H1 (cell line): ENCODE measurements at regions not wholly inside any gene's neighbourhood (a gene's known extent, or its start where the extent isn't known, plus 50 kb on each side); places are given as distances from the start of the nearest gene placed in this dataset.
A peak's percentile ranks its signal among the peaks of the same experiment; 100 is the strongest.

ENCODE experiments used
- CTCF ChIA-PET: fragments of 300-600 bp; sonication (Branson Sonifier 250); formaldehyde crosslinking; loops from one replicate; lab custom pipeline; 2021; ENCODE audit not compliant: partially characterized antibody; lab: Charles Lee
- POLR2A ChIA-PET: fragments of 300-600 bp; sonication (Branson Sonifier 250); formaldehyde crosslinking; loops from one replicate; lab custom pipeline; 2021; ENCODE audit warnings: inconsistent platforms; ENCODE audit not compliant: partially characterized antibody; lab: Charles Lee
- DNase-seq, 2 experiments: peaks; one replicate each; pipeline versions ENCODE4 v3.0.0 to v3.0.0-alpha.2; 2010 to 2022; ENCODE audit warnings: low spot score in 2 of 2, low read depth in 1 of 2, mixed read lengths in 1 of 2
- FAIRE-seq: peaks from 2 replicates; lab custom pipeline; 2011; peaks lifted over from hg19 to GRCh38; lab: Jason Lieb, UNC
- H2AFZ ChIP-seq: 2 replicates; pipeline ENCODE4 v1.8.1; 2012; ENCODE audit warnings: low read length, inconsistent platforms
- H2AK5ac ChIP-seq: 2 replicates; pipeline ENCODE4 v1.6.1; 2013; ENCODE audit warnings: low read depth, low read length
- H2BK120ac ChIP-seq: replicated peaks from 2 replicates; pipeline ENCODE3; 2013; ENCODE audit warnings: low read depth, low read length, inconsistent platforms
- H2BK12ac ChIP-seq: 2 replicates; pipeline ENCODE4 v1.6.1; 2013; ENCODE audit warnings: low read depth, low read length
- H2BK15ac ChIP-seq: 2 replicates; pipeline ENCODE4 v1.6.1; 2013; ENCODE audit warnings: low read length
- H2BK20ac ChIP-seq: 2 replicates; pipeline ENCODE4 v1.6.1; 2013; ENCODE audit warnings: low read length
- H2BK5ac ChIP-seq: 2 replicates; pipeline ENCODE4 v1.6.1; 2013; ENCODE audit warnings: low read depth, low read length
- H3K14ac ChIP-seq: 2 replicates; pipeline ENCODE4 v1.6.1; 2013; ENCODE audit warnings: inconsistent platforms; ENCODE audit not compliant: insufficient read length
- H3K18ac ChIP-seq: 2 replicates; pipeline ENCODE4 v1.6.1; 2013; ENCODE audit warnings: low read length; ENCODE audit errors: extremely low read depth
- H3K23ac ChIP-seq: 2 replicates; pipeline ENCODE4 v1.6.1; 2013; ENCODE audit warnings: inconsistent platforms; ENCODE audit not compliant: insufficient read length
- H3K23me2 ChIP-seq: 2 replicates; pipeline ENCODE4 v1.6.1; 2013; ENCODE audit warnings: low read depth, low read length
- H3K27ac ChIP-seq: 2 replicates; pipeline ENCODE4 v1.6.1; 2011; ENCODE audit warnings: low read depth, low read length, inconsistent platforms
- H3K27me3 ChIP-seq, 4 experiments: replicated peaks in 1 of 4; 1 replicate in 1 of 4; 2 replicates in 3 of 4; pipeline versions ENCODE4 v1.6.1 to v1.8.1; 2011 to 2013; ENCODE audit warnings: low read length in 3 of 4, mild to moderate bottlenecking in 3 of 4, inconsistent platforms in 2 of 4, mixed read lengths in 2 of 4, moderate library complexity in 1 of 4; ENCODE audit not compliant: control insufficient read depth in 3 of 4, insufficient read depth in 3 of 4; ENCODE audit errors: extremely low read depth in 1 of 4
- H3K36me3 ChIP-seq, 4 experiments: 2 replicates each; pipeline versions ENCODE4 v1.6.1 to v1.8.1; 2011 to 2013; ENCODE audit warnings: mild to moderate bottlenecking in 4 of 4, low read length in 3 of 4, moderate library complexity in 2 of 4, control low read depth in 1 of 4, inconsistent platforms in 1 of 4; ENCODE audit not compliant: insufficient read depth in 4 of 4, control insufficient read depth in 2 of 4
- H3K4ac ChIP-seq: replicated peaks from 2 replicates; pipeline ENCODE3; 2013; ENCODE audit warnings: low read length, low read depth, mixed read lengths, inconsistent platforms; ENCODE audit not compliant: insufficient read length
- H3K4me1 ChIP-seq, 4 experiments: replicated peaks in 1 of 4; 1 replicate in 1 of 4; 2 replicates in 3 of 4; pipeline versions ENCODE4 v1.6.1 to v1.8.1; 2011 to 2013; ENCODE audit warnings: low read length in 3 of 4, inconsistent platforms in 2 of 4, mixed read lengths in 1 of 4; ENCODE audit not compliant: insufficient read depth in 4 of 4, control insufficient read depth in 3 of 4
- H3K4me2 ChIP-seq, 2 experiments: 2 replicates each; pipeline versions ENCODE4 v1.6.1 to v1.8.1; 2011 to 2013; ENCODE audit warnings: low read depth in 2 of 2, low read length in 2 of 2, control low read depth in 1 of 2, inconsistent platforms in 1 of 2, mild to moderate bottlenecking in 1 of 2; ENCODE audit not compliant: insufficient read depth in 1 of 2
- H3K4me3 ChIP-seq, 4 experiments: fragments of 200-600, 300-600 bp in 1 of 4; sonication (generic), shearing (Covaris generic), sonication (Bioruptor Twin) in 1 of 4; 2 replicates each; pipeline versions ENCODE4 v1.5.1 to v1.8.1; 2011 to 2016; ENCODE audit warnings: low read length in 4 of 4, low read depth in 3 of 4, control low read depth in 2 of 4, inconsistent platforms in 2 of 4, mild to moderate bottlenecking in 2 of 4, mixed read lengths in 1 of 4, moderate library complexity in 1 of 4; ENCODE audit not compliant: insufficient read depth in 2 of 4; ENCODE audit errors: extremely low read depth in 1 of 4
- H3K56ac ChIP-seq: replicated peaks from 2 replicates; pipeline ENCODE3; 2013; ENCODE audit warnings: low read depth, mild to moderate bottlenecking, mixed read lengths, low read length, inconsistent platforms; ENCODE audit not compliant: insufficient read length
- H3K79me1 ChIP-seq: 2 replicates; pipeline ENCODE4 v1.6.1; 2013; ENCODE audit warnings: low read depth, low read length, control low read depth
- H3K79me2 ChIP-seq, 2 experiments: 2 replicates each; pipeline versions ENCODE4 v1.6.1 to v1.8.1; 2012 to 2013; ENCODE audit warnings: low read length in 2 of 2, mild to moderate bottlenecking in 2 of 2, inconsistent platforms in 1 of 2; ENCODE audit not compliant: insufficient read depth in 2 of 2, control insufficient read depth in 1 of 2
- H3K9ac ChIP-seq, 4 experiments: replicated peaks in 1 of 4; 1 replicate in 1 of 4; 2 replicates in 3 of 4; pipeline versions ENCODE4 v1.6.1 to v1.8.1; 2011 to 2013; ENCODE audit warnings: low read depth in 3 of 4, low read length in 3 of 4, control low read depth in 2 of 4, mild to moderate bottlenecking in 2 of 4, moderate library complexity in 2 of 4, inconsistent platforms in 1 of 4; ENCODE audit errors: extremely low read depth in 1 of 4
- H3K9me3 ChIP-seq, 2 experiments: 2 replicates each; pipeline versions ENCODE4 v1.6.1 to v1.8.1; 2012 to 2013; ENCODE audit warnings: mild to moderate bottlenecking in 2 of 2, moderate library complexity in 2 of 2, control low read depth in 1 of 2, inconsistent platforms in 1 of 2, low read depth in 1 of 2, low read length in 1 of 2, mixed read lengths in 1 of 2; ENCODE audit not compliant: insufficient read depth in 2 of 2
- H4K20me1 ChIP-seq, 2 experiments: replicated peaks in 1 of 2; 2 replicates each; pipeline versions ENCODE3 to v1.8.1; 2011 to 2013; ENCODE audit warnings: inconsistent platforms in 2 of 2, low read length in 2 of 2, mild to moderate bottlenecking in 1 of 2; ENCODE audit not compliant: insufficient read depth in 2 of 2, control insufficient read depth in 1 of 2
- H4K5ac ChIP-seq: 2 replicates; pipeline ENCODE4 v1.6.1; 2013; ENCODE audit warnings: low read length, low read depth, mixed read lengths, inconsistent platforms; ENCODE audit not compliant: insufficient read length
- H4K8ac ChIP-seq: 2 replicates; pipeline ENCODE4 v1.8.0; 2013; ENCODE audit warnings: mild to moderate bottlenecking, moderate library complexity, low read length, inconsistent platforms; ENCODE audit not compliant: insufficient read depth; ENCODE audit errors: extremely low read depth
- H4K91ac ChIP-seq: replicated peaks from 2 replicates; pipeline ENCODE3; 2013; ENCODE audit warnings: low read length, mixed read lengths, inconsistent platforms; ENCODE audit not compliant: insufficient read length
- POLR2A ChIP-seq, 2 experiments: IDR thresholded peaks; 1 replicate in 1 of 2; 2 replicates in 1 of 2; pipeline ENCODE4 v1.6.1; 2011; ENCODE audit warnings: low read depth in 2 of 2, low read length in 2 of 2, mild to moderate bottlenecking in 2 of 2; ENCODE audit errors: control extremely low read depth in 1 of 2
- RXRA ChIP-seq: IDR thresholded peaks from 2 replicates; pipeline ENCODE4 v1.6.1; 2011; ENCODE audit warnings: low read depth, mild to moderate bottlenecking, low read length, moderate library complexity; ENCODE audit not compliant: insufficient read depth
- WGBS, 2 experiments: shearing (Covaris generic) in 1 of 2; methylation state at CpG; one replicate each; pipeline versions ENCODE4 v1.1.6 to v1.1.7; 2013 to 2015; ENCODE audit warnings: low lambda C conversion rate in 2 of 2, mixed read lengths in 2 of 2, inconsistent platforms in 1 of 2, low coverage in 1 of 2, missing lambda C conversion rate in 1 of 2; ENCODE audit not compliant: insufficient replicate concordance in 2 of 2, insufficient coverage in 1 of 2, insufficient read length in 1 of 2; ENCODE audit errors: extremely low coverage in 1 of 2, missing lambda C conversion rate in 1 of 2; 5-methylcytosine and 5-hydroxymethylcytosine counted together
- TF ChIP-seq, protein P1 (sequence below), 3 experiments: IDR thresholded peaks; 1 replicate in 2 of 3; 2 replicates in 1 of 3; pipeline versions ENCODE4 v1.5.1 to v1.6.1; 2011; ENCODE audit warnings: low read length in 3 of 3, mild to moderate bottlenecking in 3 of 3, inconsistent platforms in 2 of 3, low read depth in 1 of 3, moderate library complexity in 1 of 3; ENCODE audit not compliant: insufficient read depth in 1 of 3; ENCODE audit errors: control extremely low read depth in 1 of 3

DNA sequence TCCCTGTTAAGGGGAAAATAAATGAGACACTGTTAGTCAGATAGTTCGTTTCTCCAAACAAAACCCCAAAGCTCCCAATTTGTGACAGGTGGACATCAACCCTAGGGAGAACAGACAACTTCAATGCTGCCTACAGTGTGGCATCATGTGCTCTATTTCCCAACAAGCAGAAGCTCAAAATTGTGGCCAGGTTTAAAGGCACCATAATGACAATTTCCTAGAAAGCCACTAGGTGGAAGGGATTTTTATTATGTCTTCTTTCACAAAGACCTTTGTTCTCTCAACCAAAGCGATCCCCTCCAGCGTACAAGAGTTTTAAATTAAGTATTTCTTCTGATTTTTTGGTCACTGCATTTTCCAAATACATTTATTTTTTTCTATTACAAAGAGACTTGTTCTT lies 88.0 kb upstream of the MBIP start:
- no peaks in the 10 kb centered on the region for H3K4me1 ChIP-seq
- H3K4ac ChIP-seq: no peak overlapping the region
- no peak overlapping the region for H4K8ac ChIP-seq
- 59% methylated on average over 3 of the region's 3 CpGs; no CpG with 5 or more reads in 1 of the 2 experiments for WGBS, 2 experiments
- no peaks in the 10 kb centered on the region for H3K36me3 ChIP-seq
- no peak overlapping the region for H4K91ac ChIP-seq
- no peak overlapping the region for H2AFZ ChIP-seq
- H2BK15ac ChIP-seq: no peak overlapping the region
- no peaks in the 10 kb centered on the region for H3K79me1 ChIP-seq
- H3K4me3 ChIP-seq: no peak overlapping the region
- H4K20me1 ChIP-seq: no peaks in the 10 kb centered on the region
- H3K27ac ChIP-seq: no peak overlapping the region
- no peak overlapping the region for H2BK20ac ChIP-seq
- no peak overlapping the region for H3K18ac ChIP-seq
- peaks cover 0 to 8% of the 10 kb centered on the region in 2 experiments; a peak in 2 of 4 replicates for H3K9me3 ChIP-seq
- no peaks in the 10 kb centered on the region for H3K23me2 ChIP-seq
- H3K14ac ChIP-seq: no peak overlapping the region
- FAIRE-seq (no peak), DNase-seq (no peak)
- H2BK5ac ChIP-seq: no peak overlapping the region
- H2AK5ac ChIP-seq: no peak overlapping the region
- no peaks in the 10 kb centered on the region for H3K79me2 ChIP-seq
- no peak overlapping the region for H2BK12ac ChIP-seq
- H2BK120ac ChIP-seq: no peak overlapping the region
- no peak overlapping the region for H3K9ac ChIP-seq
- CTCF ChIA-PET: interaction anchor here (0.6 to 1.6 kb wide), 9 partner anchors 10 to 721 kb away, joined by 3 to 4 read pairs (median 3); no protein-coding TSS in a partner anchor
- no peak overlapping the region for H4K5ac ChIP-seq
- no peak overlapping the region for H3K23ac ChIP-seq
- H3K27me3 ChIP-seq: no peaks in the 10 kb centered on the region
- TF ChIP-seq POLR2A (IDR thresholded peaks at IDR 0.05; ENCODE audit: control extremely low read depth in 1 of 2, low read depth in 2 of 2, low read length in 2 of 2): no peak
- TF ChIP-seq, protein P1, sequence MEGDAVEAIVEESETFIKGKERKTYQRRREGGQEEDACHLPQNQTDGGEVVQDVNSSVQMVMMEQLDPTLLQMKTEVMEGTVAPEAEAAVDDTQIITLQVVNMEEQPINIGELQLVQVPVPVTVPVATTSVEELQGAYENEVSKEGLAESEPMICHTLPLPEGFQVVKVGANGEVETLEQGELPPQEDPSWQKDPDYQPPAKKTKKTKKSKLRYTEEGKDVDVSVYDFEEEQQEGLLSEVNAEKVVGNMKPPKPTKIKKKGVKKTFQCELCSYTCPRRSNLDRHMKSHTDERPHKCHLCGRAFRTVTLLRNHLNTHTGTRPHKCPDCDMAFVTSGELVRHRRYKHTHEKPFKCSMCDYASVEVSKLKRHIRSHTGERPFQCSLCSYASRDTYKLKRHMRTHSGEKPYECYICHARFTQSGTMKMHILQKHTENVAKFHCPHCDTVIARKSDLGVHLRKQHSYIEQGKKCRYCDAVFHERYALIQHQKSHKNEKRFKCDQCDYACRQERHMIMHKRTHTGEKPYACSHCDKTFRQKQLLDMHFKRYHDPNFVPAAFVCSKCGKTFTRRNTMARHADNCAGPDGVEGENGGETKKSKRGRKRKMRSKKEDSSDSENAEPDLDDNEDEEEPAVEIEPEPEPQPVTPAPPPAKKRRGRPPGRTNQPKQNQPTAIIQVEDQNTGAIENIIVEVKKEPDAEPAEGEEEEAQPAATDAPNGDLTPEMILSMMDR (IDR thresholded peaks at IDR 0.05; ENCODE audit: control extremely low read depth in 1 of 3, insufficient read depth in 1 of 3, low read depth in 1 of 3, low read length in 3 of 3): peak in 1 of 3 experiments; percentile 16; a peak in 1 of 4 replicates
- TF ChIP-seq RXRA: no peak
- H3K4me2 ChIP-seq: no peak overlapping the region
- H3K56ac ChIP-seq: no peak overlapping the region
- POLR2A ChIA-PET: no interaction called here
